H7 (cell line): ENCODE measurements at regions not wholly inside any gene's neighbourhood (a gene's known extent, or its start where the extent isn't known, plus 50 kb on each side); places are given as distances from the start of the nearest gene placed in this dataset.

Experiments
- DNase-seq: peaks from one replicate; pipeline ENCODE4 v3.0.0; 2012
- H3K27me3 ChIP-seq: 2 replicates; pipeline ENCODE4 v1.6.0; 2011; ENCODE audit warnings: mild to moderate bottlenecking, low read length; ENCODE audit not compliant: control insufficient read depth, insufficient read depth
- H3K36me3 ChIP-seq: replicated peaks from 2 replicates; pipeline ENCODE4 v1.5.1; 2011; ENCODE audit warnings: low read length; ENCODE audit not compliant: control insufficient read depth, insufficient read depth
- H3K4me3 ChIP-seq: 2 replicates; pipeline ENCODE4 v1.5.1; 2011; ENCODE audit warnings: low read depth, mild to moderate bottlenecking, control low read depth, low read length, moderate library complexity; ENCODE audit not compliant: insufficient read depth

DNA sequence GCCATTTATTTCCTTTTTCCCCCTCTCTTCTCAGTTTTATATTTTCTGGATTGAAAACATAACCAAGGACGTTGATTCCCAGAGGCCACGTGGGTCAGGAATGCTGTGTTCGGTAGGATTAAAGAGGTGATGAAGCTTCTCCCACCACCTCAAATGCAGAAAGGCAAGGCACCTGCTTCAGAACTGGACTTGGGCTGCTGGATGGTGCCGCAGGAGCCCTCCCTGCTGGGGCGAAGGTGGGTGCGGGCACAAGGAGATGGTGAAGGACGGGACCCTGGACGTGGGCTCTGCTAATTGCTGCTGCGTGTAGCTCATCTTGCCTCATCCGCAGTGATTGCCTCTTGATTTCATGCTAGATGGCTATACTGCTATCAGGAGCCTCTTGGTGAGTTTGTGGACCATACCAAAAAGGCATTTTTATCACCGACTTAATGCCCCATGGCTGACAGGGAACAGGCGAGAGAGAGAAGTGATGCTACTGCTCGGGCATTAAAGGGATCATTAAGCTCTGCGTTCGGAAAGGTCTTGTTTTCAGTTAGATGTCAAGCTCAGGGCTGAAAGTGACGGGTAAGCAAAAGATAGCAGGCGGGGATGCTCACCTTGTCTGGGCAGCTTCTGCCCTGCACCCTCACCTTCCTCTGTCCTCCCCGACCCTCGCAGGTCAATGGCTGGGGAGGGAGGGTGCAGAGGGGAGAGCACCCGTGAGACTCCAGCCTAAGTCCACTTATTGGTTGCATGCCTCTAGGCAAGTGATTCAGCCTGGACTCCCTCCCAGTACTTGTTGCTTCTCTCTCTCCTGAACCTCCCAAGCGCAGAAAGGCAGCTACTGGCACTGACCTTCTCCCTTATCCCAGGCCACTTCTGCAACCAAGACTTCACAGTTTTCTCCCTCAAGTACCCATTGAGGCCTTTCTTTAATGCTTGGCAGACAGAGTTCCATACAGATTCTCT, 71.6 kb upstream of the FSTL4 start:
- no peak for DNase-seq
- no peaks in the 10 kb centered on the region for H3K27me3 ChIP-seq
- no peaks in the 10 kb centered on the region for H3K36me3 ChIP-seq
- no peak overlapping the region for H3K4me3 ChIP-seq

DNA sequence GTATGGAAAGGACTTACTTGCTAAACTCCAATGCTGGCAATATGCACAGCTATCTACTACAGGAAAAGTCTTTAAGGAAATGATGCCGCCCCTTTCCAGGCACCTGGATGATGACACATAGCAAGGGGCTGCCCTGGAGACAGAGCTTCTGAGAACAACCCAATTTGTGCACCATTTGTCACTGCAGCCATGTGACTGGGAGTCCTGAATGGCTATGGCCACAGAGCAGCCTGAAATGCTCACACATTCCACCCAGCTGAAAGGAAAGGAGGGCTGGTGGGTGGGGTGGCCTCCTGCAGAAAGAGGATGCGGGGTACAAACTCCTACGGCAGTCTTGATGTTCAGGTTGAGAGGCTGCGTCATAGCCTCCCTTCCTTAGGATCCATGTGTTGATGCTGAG, 70.1 kb upstream of the FSTL4 start:
- no peaks in the 10 kb centered on the region for H3K36me3 ChIP-seq
- no peaks in the 10 kb centered on the region for H3K27me3 ChIP-seq
- DNase-seq: no peak
- no peak overlapping the region for H3K4me3 ChIP-seq

DNA sequence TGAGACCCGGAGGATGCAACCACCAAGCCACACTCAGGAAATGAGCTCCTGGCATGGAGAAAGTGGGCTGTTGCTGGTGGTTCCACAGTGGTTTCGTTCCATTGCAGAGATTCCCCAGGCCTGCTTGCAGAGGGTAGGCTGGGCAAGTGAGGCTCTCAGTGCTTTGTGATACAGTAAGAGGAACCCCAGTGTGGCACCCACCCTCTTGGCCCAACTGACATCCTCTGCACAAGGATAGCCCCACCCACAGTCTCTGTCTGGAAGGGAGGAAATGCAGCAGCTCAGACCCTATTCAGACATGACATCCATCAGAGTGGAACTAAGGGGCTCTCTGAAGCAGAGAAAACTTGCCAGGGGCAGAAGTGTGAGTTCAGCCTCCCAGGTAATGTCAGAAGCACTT, 69.6 kb upstream of the FSTL4 start:
- no peak for DNase-seq
- Histone ChIP-seq H3K27me3 (no peaks in the 10 kb centered on the region), H3K4me3 (no peak overlapping the region), H3K36me3 (no peaks in the 10 kb centered on the region)

DNA sequence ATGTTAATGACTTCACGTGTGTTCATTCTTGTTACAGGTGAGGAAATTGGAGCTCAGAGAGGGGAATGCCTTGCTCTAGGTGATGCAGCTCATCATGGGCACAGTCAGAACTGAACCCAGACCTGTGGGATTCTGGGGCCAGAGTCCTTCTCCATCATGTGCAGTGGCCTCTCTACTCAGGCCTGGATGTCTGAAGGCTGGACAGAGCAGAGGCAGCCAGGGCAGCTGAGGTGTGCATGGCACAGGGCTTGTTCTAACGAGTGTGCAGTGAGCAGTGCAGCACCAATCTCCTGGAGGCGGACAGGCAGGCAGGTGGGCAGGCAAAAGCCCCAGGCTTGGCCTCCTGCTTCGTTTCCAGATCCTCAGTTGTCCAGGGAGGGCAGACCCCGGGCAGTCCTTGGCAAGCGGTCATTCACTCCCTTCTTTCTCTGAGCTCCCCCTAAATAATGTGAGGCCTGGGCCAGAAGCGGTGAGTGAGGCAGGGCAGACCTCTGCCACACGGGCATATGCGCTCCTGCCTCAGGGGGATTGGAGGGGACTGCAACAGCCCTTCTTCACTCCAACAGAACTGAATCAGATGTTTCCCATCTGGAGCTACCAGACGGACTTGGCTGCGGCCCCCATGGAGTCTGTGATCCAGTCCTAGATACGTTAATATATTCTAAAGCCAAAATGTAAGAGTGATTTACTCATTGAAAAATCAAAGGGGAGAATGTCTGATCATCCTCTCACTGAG, 68.7 kb upstream of the FSTL4 start:
- no peaks in the 10 kb centered on the region for H3K27me3 ChIP-seq
- DNase-seq: no peak
- no peak overlapping the region for H3K4me3 ChIP-seq
- no peaks in the 10 kb centered on the region for H3K36me3 ChIP-seq

DNA sequence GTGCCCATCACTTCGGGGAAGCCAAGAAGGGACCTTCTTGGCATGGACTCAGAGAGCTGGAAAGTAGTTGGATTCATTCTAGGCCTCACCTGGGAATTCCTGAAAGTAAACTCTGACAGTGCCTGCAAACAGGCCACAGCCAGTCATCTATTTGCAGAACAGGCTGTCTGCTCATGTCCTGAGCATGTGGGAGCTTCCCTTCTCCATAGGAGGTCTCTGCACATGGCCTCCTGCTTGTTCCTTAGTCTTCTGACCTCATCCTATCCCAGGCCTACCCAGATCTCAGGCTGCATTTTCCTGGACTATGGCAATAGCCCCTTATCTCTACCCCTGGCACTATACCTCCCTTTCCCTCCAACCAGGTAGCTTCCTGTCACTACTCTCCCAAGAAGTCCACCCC, 67.2 kb upstream of the FSTL4 start:
- DNase-seq: no peak
- H3K27me3 ChIP-seq: no peaks in the 10 kb centered on the region
- no peaks in the 10 kb centered on the region for H3K36me3 ChIP-seq
- no peak overlapping the region for H3K4me3 ChIP-seq

DNA sequence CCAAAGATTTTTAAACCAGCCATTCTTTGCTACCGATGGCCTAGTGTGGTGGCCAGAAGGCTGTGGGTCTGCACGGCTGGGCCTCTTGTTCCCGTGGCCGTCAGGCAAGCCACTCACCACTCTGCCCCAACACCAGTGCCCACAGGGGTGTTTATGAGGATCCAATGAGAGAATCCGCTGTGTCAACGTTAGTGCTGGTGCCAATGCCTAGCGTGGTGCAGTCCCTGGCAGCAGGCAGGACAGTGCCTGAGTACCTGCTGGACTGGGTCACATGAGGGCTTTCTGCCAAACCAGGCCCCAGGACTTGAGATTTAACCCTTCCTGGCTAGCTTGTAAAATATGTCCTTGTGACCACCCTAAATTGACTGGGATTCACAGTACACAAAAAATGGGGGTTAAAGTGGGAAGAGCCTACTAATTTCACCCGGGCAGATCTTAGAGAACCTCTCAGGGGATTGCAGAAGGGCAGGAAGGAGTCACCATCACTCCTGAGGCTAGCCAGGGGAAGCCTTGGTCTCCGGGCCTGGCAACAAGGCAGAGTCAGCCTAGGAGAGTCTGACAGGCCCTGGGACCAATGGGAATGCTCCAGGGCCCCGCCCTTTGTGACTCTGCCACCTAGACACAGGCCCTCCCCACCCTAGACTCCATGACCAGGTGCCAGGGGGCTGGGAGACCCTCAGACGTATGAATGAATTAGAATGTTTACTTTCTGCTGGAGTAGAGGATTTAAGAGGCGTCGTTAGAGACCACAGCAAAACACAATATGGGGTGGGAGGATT, 63.2 kb upstream of the FSTL4 start:
- peak; percentile 49 for DNase-seq
- Histone ChIP-seq H3K27me3 (no peaks in the 10 kb centered on the region), H3K36me3 (no peaks in the 10 kb centered on the region), H3K4me3 (no peak overlapping the region)

DNA sequence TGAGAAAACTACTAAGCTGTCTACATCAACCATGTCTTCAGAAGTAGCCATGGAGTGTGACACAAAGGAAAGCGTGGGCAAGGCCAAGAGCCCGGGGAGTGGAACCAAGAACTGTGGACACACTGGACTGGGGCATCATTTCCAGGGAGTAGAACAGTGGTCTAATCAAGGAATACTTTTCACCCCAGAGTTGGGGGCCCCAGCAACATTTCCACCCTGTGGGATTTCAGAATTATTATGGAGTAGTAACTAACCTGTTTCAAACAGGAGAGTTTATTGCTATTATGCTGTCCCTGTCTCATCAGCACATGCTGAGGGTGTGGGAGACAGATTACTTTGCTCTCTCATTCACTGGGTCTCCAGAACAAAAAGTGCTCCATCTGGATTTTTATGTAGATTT, 58.0 kb upstream of the FSTL4 start:
- DNase-seq: no peak

DNA sequence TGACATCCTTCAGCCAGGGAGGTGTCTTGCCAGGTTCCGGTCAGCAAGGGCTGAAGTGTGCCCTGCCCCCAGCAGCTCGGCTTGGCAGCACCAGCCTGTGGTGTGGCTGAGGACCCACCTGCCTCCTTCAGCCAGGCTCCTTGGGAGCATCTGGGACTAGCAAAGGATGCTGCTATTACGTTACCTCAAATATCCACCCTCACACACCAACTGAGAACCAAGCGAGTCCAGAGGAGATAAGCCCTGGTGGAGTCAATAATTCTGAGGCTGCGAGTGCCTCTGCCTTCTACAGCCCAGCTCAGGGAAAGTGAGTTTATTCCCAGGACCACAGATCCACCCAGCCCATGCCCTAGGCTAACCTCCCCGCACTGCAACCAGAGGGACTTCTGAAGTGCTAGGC, 57.1 kb upstream of the FSTL4 start:
- no peak for DNase-seq

More for the DNA sequence above, 58.0 kb upstream of the FSTL4 start:
- no peaks in the 10 kb centered on the region for H3K27me3 ChIP-seq
- no peak overlapping the region for H3K4me3 ChIP-seq
- H3K36me3 ChIP-seq: no peaks in the 10 kb centered on the region

DNA sequence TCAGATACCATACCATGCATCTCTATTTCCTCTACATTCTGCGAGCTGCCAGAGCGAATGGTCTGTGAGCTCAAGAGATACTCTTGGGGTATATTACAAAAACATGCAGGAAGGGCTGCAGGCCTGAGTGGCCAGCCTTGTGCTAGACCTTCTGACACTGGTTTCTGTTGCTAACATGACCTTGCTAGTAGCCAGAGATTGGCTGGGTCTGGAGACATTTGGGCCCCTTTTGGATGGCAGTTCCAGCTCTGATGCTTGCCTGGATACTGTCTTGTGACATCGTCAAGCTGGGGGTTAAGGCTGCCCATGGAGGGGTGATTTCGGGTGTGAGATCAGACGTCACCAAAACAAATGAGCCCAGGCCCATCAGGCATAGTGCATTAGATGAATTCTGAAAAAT, 56.1 kb upstream of the FSTL4 start:
- H3K27me3 ChIP-seq: no peaks in the 10 kb centered on the region
- no peak for DNase-seq
- no peaks in the 10 kb centered on the region for H3K36me3 ChIP-seq
- no peak overlapping the region for H3K4me3 ChIP-seq

More for the DNA sequence above, 57.1 kb upstream of the FSTL4 start:
- Histone ChIP-seq H3K27me3 (no peaks in the 10 kb centered on the region), H3K36me3 (no peaks in the 10 kb centered on the region), H3K4me3 (no peak overlapping the region)

DNA sequence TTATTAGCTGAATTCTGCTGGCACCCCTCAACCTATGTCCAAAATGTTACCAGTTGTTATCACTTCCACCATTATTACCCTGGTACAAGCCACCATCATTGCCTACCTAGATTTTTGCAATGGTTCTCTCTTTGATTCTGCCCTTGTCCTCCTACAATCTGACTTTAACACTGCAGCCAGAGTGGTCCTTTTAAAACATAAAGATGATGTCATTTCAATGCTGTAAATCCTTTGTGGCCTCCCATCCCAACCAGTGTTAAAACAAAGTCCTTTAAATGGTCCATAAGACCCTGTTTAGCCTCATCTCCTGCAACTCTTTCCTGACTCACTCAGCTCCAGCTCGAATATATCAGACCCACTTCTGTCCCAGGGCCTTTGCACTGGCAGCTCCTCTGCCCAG, 54.9 kb upstream of the FSTL4 start:
- DNase-seq: no peak
- H3K27me3 ChIP-seq: no peaks in the 10 kb centered on the region
- H3K36me3 ChIP-seq: no peaks in the 10 kb centered on the region
- no peak overlapping the region for H3K4me3 ChIP-seq

DNA sequence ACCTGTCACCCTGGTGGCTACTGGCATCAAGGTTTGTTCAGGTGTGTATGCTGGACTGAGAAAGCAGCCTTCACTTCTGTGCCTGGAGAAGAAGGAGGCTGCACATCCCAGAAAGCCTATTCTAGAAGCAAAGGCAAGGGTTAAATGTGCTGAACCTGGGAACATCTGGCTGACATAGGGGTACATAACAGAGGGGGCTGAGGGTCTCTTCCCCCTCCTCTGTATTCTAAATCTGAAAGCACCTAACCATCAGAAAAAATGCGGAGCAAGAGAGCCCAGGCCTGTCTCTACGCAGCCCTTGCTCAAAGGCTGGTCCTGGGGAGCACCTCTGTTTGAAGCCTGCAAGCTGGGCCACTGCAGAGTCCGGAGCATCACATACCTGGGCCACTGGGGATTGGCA, 53.2 kb upstream of the FSTL4 start:
- H3K36me3 ChIP-seq: no peaks in the 10 kb centered on the region
- no peaks in the 10 kb centered on the region for H3K27me3 ChIP-seq
- no peak overlapping the region for H3K4me3 ChIP-seq
- no peak for DNase-seq

DNA sequence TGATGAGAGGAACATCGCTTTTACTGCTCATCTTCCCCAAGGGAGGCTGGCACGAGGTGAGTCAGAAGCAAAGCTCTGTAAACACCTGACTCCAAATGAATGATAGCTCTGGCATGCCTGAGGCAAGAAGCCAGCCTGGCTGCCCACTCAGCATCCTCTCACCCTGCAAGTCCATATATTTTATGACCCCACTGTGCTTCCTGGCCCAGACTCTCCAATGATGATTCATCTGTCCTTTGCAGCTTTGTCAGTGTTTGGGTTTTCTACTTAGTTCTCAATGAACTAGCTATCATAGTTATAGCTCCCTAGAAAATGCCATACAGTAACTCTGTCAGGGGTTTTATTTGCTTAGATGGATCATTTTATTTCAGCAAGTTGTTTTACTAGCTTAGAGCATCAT, 52.1 kb upstream of the FSTL4 start:
- no peak for DNase-seq
- no peaks in the 10 kb centered on the region for H3K36me3 ChIP-seq
- no peaks in the 10 kb centered on the region for H3K27me3 ChIP-seq
- H3K4me3 ChIP-seq: no peak overlapping the region

DNA sequence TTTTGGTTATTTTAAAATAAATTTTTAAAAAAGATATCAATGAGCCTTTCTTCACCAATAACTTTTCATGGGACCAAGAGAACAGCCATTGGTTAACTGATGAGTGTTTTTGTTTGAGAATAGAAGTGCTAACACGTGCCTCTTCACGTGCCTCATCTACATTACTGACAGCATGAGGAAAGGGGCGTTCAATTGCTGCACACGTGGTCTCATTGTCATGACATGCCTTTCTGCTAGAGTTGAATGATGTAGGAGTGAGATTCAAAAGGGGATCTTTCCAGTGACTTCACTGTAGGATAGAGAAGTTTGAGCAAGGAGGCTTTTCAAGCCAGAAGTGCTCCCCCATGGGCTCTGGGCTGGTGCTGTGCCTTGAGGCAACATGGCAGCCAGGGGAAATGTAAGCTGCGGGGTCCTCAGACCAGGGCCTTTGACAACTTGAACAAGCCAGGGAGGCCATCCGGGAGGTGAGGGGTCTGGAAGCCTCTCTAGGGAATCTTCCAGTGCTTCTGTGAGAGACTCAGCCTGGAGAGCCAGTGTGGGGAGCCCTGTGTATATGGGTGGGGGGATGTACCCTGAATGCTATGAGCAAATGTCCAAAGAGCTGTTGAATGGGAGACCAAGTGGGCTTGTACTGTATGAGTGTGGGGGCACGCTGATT, 51.2 kb upstream of the FSTL4 start:
- no peak overlapping the region for H3K4me3 ChIP-seq
- H3K36me3 ChIP-seq: no peaks in the 10 kb centered on the region
- no peaks in the 10 kb centered on the region for H3K27me3 ChIP-seq
- no peak for DNase-seq

DNA sequence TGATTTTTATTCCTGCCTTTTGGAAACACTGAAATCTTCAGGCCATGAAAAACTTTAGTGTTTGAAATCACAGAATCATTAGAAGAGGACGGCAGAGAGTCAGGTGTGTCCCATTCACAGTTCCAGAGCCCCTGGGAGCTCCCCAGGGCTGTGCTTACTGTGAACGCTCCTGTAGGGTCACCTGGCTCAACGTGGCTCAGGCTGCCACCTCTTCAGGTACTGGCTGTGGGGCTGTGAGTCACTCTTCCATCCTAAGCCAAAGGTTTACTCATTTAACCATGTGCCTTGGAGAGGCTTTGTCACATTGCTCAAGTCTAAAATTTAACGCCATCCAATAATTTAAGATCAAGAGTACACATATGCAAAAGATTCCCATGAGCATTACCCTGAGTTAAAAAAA, 50.2 kb upstream of the FSTL4 start:
- DNase-seq: no peak
- Histone ChIP-seq H3K27me3 (no peaks in the 10 kb centered on the region), H3K36me3 (no peaks in the 10 kb centered on the region), H3K4me3 (no peak overlapping the region)
